SK-N-SH (cell line): ENCODE measurements at regions not wholly inside any gene's neighbourhood (a gene's known extent, or its start where the extent isn't known, plus 50 kb on each side); places are given as distances from the start of the nearest gene placed in this dataset.

Experiments used
- CTCF ChIA-PET: fragments of 300-600, 350-600 bp; formaldehyde crosslinking; extraction: SDS; loops from one replicate; lab custom pipeline; 2021; lab: Yijun Ruan, JAX
- POLR2A ChIA-PET: fragments of 350-600 bp; sonication (Branson Sonifier 250); formaldehyde crosslinking; extraction: SDS; loops from one replicate; lab custom pipeline; 2020; ENCODE audit warnings: antibody characterized with exemption, inconsistent platforms; lab: Yijun Ruan, JAX
- DNase-seq: peaks from one replicate; pipeline ENCODE4 v3.0.0; 2012
- H2AFZ ChIP-seq: fragments of 200-600 bp; sonication (generic); 2 replicates; pipeline ENCODE4 v1.8.1; 2016; ENCODE audit warnings: antibody characterized with exemption, mild to moderate bottlenecking, low read depth
- H3F3A ChIP-seq: fragments of 200-600 bp; sonication (generic); replicated peaks from 2 replicates; pipeline ENCODE3; 2016; ENCODE audit warnings: antibody characterized with exemption, mild to moderate bottlenecking; ENCODE audit not compliant: insufficient read depth
- H3K27ac ChIP-seq, 2 experiments: fragments of 200-500 bp in 1 of 2; fragments of 200-600 bp in 1 of 2; sonication (Bioruptor generic) in 1 of 2; sonication (generic), shearing (Covaris generic) in 1 of 2; 2 replicates each; pipeline versions ENCODE4 v1.5.1 to v1.6.1; 2014 to 2016; ENCODE audit warnings: low read depth in 2 of 2, inconsistent platforms in 1 of 2, low read length in 1 of 2, mild to moderate bottlenecking in 1 of 2, mixed read lengths in 1 of 2
- H3K27me3 ChIP-seq: fragments of 200-600 bp; sonication (generic), shearing (Covaris generic); 2 replicates; pipeline ENCODE4 v1.6.1; 2016; ENCODE audit warnings: mixed run types; ENCODE audit not compliant: insufficient read depth
- H3K36me3 ChIP-seq, 2 experiments: fragments of 200-500 bp in 1 of 2; fragments of 200-600 bp in 1 of 2; sonication (Bioruptor generic) in 1 of 2; sonication (generic) in 1 of 2; replicated peaks in 1 of 2; 2 replicates each; pipeline versions ENCODE3 to v1.5.1; 2014 to 2016; ENCODE audit warnings: low read length in 1 of 2, mild to moderate bottlenecking in 1 of 2; ENCODE audit not compliant: insufficient read depth in 2 of 2, control insufficient read depth in 1 of 2
- H3K4me1 ChIP-seq, 2 experiments: fragments of 200-500 bp in 1 of 2; fragments of 200-600 bp in 1 of 2; sonication (Bioruptor generic) in 1 of 2; sonication (generic), shearing (Covaris generic) in 1 of 2; 2 replicates each; pipeline versions ENCODE4 v1.5.1 to v1.6.1; 2014 to 2016; ENCODE audit warnings: low read depth in 1 of 2, low read length in 1 of 2, mixed run types in 1 of 2; ENCODE audit not compliant: insufficient read depth in 2 of 2, control insufficient read depth in 1 of 2
- H3K4me2 ChIP-seq: fragments of 200-600 bp; sonication (generic), shearing (Covaris generic); 2 replicates; pipeline ENCODE4 v1.6.1; 2017; ENCODE audit warnings: mixed run types
- H3K4me3 ChIP-seq, 2 experiments: fragments of 200-500 bp in 1 of 2; fragments of 200-600 bp in 1 of 2; sonication (Bioruptor generic) in 1 of 2; sonication (generic), shearing (Covaris generic) in 1 of 2; 2 replicates each; pipeline versions ENCODE4 v1.5.1 to v1.8.1; 2014 to 2016; ENCODE audit warnings: low read depth in 2 of 2, inconsistent platforms in 1 of 2, low read length in 1 of 2, mild to moderate bottlenecking in 1 of 2, mixed read lengths in 1 of 2, moderate library complexity in 1 of 2
- H3K79me2 ChIP-seq: fragments of 200-600 bp; sonication (generic); 2 replicates; pipeline ENCODE4 v1.8.1; 2017; ENCODE audit warnings: mild to moderate bottlenecking; ENCODE audit not compliant: insufficient read depth
- H3K9ac ChIP-seq: fragments of 200-600 bp; sonication (generic); 2 replicates; pipeline ENCODE4 v1.6.1; 2017; ENCODE audit warnings: mixed run types
- H3K9me2 ChIP-seq: fragments of 200-600 bp; sonication (generic); 2 replicates; pipeline ENCODE4 v1.6.1; 2017; ENCODE audit warnings: mixed run types
- H3K9me3 ChIP-seq: fragments of 200-600 bp; sonication (generic); 2 replicates; pipeline ENCODE4 v1.6.1; 2017; ENCODE audit warnings: mixed run types, mild to moderate bottlenecking, moderate library complexity
- H4K20me1 ChIP-seq: fragments of 200-600 bp; sonication (generic); 2 replicates; pipeline ENCODE4 v1.6.1; 2017; ENCODE audit warnings: mild to moderate bottlenecking, mixed run types; ENCODE audit not compliant: insufficient read depth
- FOSL2 ChIP-seq: IDR thresholded peaks from 2 replicates; pipeline ENCODE4 v1.4.0; 2012; ENCODE audit warnings: low read depth, mild to moderate bottlenecking, moderate library complexity, borderline replicate concordance
- FOXM1 ChIP-seq: IDR thresholded peaks from 2 replicates; pipeline ENCODE4 v1.4.0; 2012; ENCODE audit warnings: low read depth, mild to moderate bottlenecking
- GATA2 ChIP-seq: sonication (generic); formaldehyde crosslinking; IDR thresholded peaks from 2 replicates; pipeline ENCODE4 v1.5.0; 2020; ENCODE audit warnings: mild to moderate bottlenecking, missing genetic modification reagents
- JUND ChIP-seq: IDR thresholded peaks from 2 replicates; pipeline ENCODE4 v1.4.0; 2012
- POLR2AphosphoS5 ChIP-seq: IDR thresholded peaks from 2 replicates; pipeline ENCODE4 v1.6.1; 2012; ENCODE audit warnings: low read depth, low read length
- RAD21 ChIP-seq: IDR thresholded peaks from 2 replicates; pipeline ENCODE4 v1.6.1; 2012; ENCODE audit warnings: mild to moderate bottlenecking, low read length
- RFX5 ChIP-seq: IDR thresholded peaks from 2 replicates; pipeline ENCODE4 v1.6.1; 2012; ENCODE audit warnings: mild to moderate bottlenecking, improper control_type of control experiment, low read length
- RXRA ChIP-seq: IDR thresholded peaks from 2 replicates; pipeline ENCODE4 v1.4.0; 2012; ENCODE audit warnings: low read depth, mild to moderate bottlenecking, borderline replicate concordance
- TAF1 ChIP-seq: IDR thresholded peaks from 2 replicates; pipeline ENCODE4 v1.6.1; 2012; ENCODE audit warnings: low read depth, mild to moderate bottlenecking, low read length, moderate library complexity, borderline replicate concordance
- USF1 ChIP-seq: IDR thresholded peaks from 2 replicates; pipeline ENCODE4 v1.4.0; 2012; ENCODE audit warnings: low read depth, borderline replicate concordance
- ZBTB33 ChIP-seq: IDR thresholded peaks from 2 replicates; pipeline ENCODE4 v1.4.0; 2012; ENCODE audit warnings: low read depth, borderline replicate concordance
- WGBS: methylation state at CpG from one replicate; pipeline ENCODE4 v1.1.6; 2017; ENCODE audit warnings: low lambda C conversion rate; 5-methylcytosine and 5-hydroxymethylcytosine counted together
- TF ChIP-seq, protein P1 (sequence below): fragments of 150-350 bp; IDR thresholded peaks from 2 replicates; pipeline ENCODE4 v1.6.1; 2017; ENCODE audit warnings: antibody characterized with exemption, low read length, low read depth, borderline replicate concordance
- TF ChIP-seq, protein P2 (sequence below): fragments of 150-350 bp; IDR thresholded peaks from 2 replicates; pipeline ENCODE4 v1.6.1; 2016; ENCODE audit warnings: mild to moderate bottlenecking, low read depth, low read length
- TF ChIP-seq, protein P3 (sequence below): fragments of 200-600 bp; sonication (generic); IDR thresholded peaks from 2 replicates; pipeline ENCODE4 v1.6.1; 2017; ENCODE audit warnings: antibody characterized with exemption, mild to moderate bottlenecking, moderate library complexity
- TF ChIP-seq, protein P4 (sequence below): IDR thresholded peaks from 2 replicates; pipeline ENCODE4 v1.6.1; 2012; ENCODE audit warnings: mild to moderate bottlenecking, low read depth, low read length, moderate library complexity

GRCh38 chr10:108685863-108686531 is 1237.3 kb downstream of the XPNPEP1 start:
- Histone ChIP-seq H4K20me1 (no peaks in the 10 kb centered on the region), H2AFZ (no peak overlapping the region), H3K9me2 (no peaks in the 10 kb centered on the region), H3K9ac (no peak overlapping the region), H3K9me3 (no peaks in the 10 kb centered on the region), H3K4me3 (no peak overlapping the region), H3K4me2 (no peak overlapping the region), H3K36me3 (no peaks in the 10 kb centered on the region), H3K27me3 (no peaks in the 10 kb centered on the region), H3K27ac (no peak overlapping the region), H3K79me2 (no peaks in the 10 kb centered on the region), H3K4me1 (no peaks in the 10 kb centered on the region), H3F3A (no peaks in the 10 kb centered on the region)
- TF ChIP-seq FOSL2: no peak
- no peak for TF ChIP-seq POLR2AphosphoS5
- DNase-seq: no peak
- 82% methylated on average over 4 of the region's 4 CpGs for WGBS
- ChIA-PET POLR2A (no interaction called here), CTCF (interaction anchor here (0.7 to 0.8 kb wide), 2 partner anchors 11 to 224 kb away, joined by 5 read pairs; no protein-coding TSS in a partner anchor)

DNA sequence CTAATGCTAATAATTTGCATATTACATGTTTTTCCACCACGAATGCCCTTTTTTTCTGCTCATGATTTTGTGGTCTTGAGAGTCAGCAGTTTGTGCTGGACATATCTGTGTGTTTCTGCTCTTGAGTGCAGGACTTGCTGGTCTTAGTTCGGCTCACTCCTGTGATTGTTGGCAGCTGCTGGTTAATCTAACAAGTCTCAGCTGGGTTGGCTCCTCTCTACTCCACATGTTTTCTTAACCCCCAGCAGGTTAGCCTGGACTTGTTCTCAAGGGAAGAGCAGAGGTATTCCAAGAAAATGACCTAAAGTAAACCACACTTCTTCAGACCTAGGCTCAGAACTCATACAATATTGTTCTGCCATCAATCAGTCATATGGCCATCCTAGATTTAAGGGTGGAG is 1238.9 kb downstream of the XPNPEP1 start:
- 37% methylated on average over 2 of the region's 2 CpGs for WGBS

More for the DNA sequence above, 1238.9 kb downstream of the XPNPEP1 start:
- no peaks in the 10 kb centered on the region for H3K4me1 ChIP-seq
- TF ChIP-seq TAF1 (no peak), POLR2AphosphoS5 (no peak), ZBTB33 (no peak), RFX5 (no peak), RAD21 (no peak), FOXM1 (no peak), USF1 (no peak), RXRA (no peak), JUND (no peak), GATA2 (no peak)
- TF ChIP-seq, protein P1, sequence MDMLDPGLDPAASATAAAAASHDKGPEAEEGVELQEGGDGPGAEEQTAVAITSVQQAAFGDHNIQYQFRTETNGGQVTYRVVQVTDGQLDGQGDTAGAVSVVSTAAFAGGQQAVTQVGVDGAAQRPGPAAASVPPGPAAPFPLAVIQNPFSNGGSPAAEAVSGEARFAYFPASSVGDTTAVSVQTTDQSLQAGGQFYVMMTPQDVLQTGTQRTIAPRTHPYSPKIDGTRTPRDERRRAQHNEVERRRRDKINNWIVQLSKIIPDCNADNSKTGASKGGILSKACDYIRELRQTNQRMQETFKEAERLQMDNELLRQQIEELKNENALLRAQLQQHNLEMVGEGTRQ: no peak
- TF ChIP-seq, protein P2, sequence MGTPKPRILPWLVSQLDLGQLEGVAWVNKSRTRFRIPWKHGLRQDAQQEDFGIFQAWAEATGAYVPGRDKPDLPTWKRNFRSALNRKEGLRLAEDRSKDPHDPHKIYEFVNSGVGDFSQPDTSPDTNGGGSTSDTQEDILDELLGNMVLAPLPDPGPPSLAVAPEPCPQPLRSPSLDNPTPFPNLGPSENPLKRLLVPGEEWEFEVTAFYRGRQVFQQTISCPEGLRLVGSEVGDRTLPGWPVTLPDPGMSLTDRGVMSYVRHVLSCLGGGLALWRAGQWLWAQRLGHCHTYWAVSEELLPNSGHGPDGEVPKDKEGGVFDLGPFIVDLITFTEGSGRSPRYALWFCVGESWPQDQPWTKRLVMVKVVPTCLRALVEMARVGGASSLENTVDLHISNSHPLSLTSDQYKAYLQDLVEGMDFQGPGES: no peak
- TF ChIP-seq, protein P3, sequence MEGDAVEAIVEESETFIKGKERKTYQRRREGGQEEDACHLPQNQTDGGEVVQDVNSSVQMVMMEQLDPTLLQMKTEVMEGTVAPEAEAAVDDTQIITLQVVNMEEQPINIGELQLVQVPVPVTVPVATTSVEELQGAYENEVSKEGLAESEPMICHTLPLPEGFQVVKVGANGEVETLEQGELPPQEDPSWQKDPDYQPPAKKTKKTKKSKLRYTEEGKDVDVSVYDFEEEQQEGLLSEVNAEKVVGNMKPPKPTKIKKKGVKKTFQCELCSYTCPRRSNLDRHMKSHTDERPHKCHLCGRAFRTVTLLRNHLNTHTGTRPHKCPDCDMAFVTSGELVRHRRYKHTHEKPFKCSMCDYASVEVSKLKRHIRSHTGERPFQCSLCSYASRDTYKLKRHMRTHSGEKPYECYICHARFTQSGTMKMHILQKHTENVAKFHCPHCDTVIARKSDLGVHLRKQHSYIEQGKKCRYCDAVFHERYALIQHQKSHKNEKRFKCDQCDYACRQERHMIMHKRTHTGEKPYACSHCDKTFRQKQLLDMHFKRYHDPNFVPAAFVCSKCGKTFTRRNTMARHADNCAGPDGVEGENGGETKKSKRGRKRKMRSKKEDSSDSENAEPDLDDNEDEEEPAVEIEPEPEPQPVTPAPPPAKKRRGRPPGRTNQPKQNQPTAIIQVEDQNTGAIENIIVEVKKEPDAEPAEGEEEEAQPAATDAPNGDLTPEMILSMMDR: no peak
- TF ChIP-seq, protein P4, sequence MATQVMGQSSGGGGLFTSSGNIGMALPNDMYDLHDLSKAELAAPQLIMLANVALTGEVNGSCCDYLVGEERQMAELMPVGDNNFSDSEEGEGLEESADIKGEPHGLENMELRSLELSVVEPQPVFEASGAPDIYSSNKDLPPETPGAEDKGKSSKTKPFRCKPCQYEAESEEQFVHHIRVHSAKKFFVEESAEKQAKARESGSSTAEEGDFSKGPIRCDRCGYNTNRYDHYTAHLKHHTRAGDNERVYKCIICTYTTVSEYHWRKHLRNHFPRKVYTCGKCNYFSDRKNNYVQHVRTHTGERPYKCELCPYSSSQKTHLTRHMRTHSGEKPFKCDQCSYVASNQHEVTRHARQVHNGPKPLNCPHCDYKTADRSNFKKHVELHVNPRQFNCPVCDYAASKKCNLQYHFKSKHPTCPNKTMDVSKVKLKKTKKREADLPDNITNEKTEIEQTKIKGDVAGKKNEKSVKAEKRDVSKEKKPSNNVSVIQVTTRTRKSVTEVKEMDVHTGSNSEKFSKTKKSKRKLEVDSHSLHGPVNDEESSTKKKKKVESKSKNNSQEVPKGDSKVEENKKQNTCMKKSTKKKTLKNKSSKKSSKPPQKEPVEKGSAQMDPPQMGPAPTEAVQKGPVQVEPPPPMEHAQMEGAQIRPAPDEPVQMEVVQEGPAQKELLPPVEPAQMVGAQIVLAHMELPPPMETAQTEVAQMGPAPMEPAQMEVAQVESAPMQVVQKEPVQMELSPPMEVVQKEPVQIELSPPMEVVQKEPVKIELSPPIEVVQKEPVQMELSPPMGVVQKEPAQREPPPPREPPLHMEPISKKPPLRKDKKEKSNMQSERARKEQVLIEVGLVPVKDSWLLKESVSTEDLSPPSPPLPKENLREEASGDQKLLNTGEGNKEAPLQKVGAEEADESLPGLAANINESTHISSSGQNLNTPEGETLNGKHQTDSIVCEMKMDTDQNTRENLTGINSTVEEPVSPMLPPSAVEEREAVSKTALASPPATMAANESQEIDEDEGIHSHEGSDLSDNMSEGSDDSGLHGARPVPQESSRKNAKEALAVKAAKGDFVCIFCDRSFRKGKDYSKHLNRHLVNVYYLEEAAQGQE: no peak
- no peaks in the 10 kb centered on the region for H3K9me2 ChIP-seq
- no peaks in the 10 kb centered on the region for H3F3A ChIP-seq
- H3K36me3 ChIP-seq: no peaks in the 10 kb centered on the region
- DNase-seq: no peak
- POLR2A ChIA-PET: no interaction called here
- no peak overlapping the region for H3K4me3 ChIP-seq
- peak overlapping the region in 1 of 2 experiments; percentile 20; a peak in 1 of 4 replicates for H3K27ac ChIP-seq
- CTCF ChIA-PET: no interaction called here
- H3K27me3 ChIP-seq: no peaks in the 10 kb centered on the region
- no peaks in the 10 kb centered on the region for H3K9me3 ChIP-seq
- H2AFZ ChIP-seq: no peak overlapping the region
- no peak overlapping the region for H3K9ac ChIP-seq
- no peak overlapping the region for H3K4me2 ChIP-seq
- H3K79me2 ChIP-seq: no peaks in the 10 kb centered on the region
- H4K20me1 ChIP-seq: no peaks in the 10 kb centered on the region
